NCI-H2107 (cell line): ENCODE measurements at regions not wholly inside any gene's neighbourhood (a gene's known extent, or its start where the extent isn't known, plus 50 kb on each side); places are given as distances from the start of the nearest gene placed in this dataset.
A peak's percentile ranks its signal among the peaks of the same experiment; 100 is the strongest.
"Not testable (repeated sequence)": the region's sequence is repeated elsewhere in the genome, so short reads cannot be mapped to it uniquely, and the experiment has no call there.

Source experiments
- DNase-seq: peaks from one replicate; lab custom pipeline; 2025; lab: John Stamatoyannopoulos, UW

- no peak for DNase-seq
Observed at GRCh38 chr9:106106396-106106795, 412.1 kb downstream of the TMEM38B start.

DNA sequence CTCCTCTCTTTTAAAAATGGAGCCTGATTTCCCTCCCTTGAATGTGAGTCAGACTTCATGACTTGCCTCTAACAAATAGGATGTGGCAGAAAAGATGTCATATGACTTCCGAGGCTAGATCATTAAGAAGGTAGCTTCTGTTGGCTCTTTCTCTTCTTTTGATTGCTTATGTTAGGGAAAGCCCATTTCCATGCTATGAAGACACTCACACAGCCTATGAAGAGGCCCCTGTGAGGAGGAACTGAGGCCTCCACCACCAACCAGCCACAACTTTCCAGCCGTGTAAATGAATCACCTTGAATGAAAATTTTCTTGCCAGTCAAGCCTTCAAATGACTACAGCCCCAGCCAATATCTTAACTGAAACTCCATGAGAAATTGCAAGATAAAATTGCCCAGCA is 413.4 kb downstream of the TMEM38B start:
- DNase-seq: no peak

DNA sequence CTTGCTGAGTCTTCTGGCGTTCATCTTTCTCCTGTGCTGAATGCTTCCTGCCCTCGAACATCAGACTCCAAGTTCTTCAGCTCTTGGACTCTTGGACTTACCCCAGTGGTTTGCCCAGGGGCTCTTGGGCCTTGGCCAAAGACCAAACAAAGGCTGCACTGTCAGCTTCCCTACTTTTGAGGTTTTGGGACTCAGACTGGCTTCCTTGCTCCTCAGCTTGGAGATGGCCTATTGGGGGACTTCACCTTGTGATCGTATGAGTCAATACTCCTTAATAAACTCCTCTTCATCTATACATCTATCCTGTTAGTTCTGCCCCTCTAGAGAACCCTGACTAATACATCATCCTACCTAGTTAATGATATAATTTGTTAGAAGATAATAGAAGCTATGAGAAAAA is 415.4 kb downstream of the TMEM38B start:
- DNase-seq: not testable (repeated sequence)

DNA sequence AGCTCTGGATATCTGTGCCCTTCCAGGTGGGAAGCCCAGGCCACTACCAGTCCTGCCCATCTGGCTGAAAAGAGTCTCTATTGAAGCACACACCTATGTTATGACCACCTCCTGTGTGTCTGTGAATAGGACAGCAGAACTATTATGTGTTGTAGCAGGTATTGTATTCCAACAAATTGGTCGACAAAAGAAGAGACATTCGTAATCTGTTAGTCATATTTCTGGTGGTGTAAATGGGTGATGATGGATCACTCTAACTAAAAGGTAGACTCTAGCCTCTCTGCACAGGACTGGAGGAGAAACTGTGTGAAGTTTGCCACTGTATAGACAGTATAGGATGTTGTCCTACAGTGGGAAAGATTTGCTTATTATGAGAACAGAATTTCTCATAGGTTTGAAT is 416.1 kb downstream of the TMEM38B start:
- DNase-seq: no peak

DNA sequence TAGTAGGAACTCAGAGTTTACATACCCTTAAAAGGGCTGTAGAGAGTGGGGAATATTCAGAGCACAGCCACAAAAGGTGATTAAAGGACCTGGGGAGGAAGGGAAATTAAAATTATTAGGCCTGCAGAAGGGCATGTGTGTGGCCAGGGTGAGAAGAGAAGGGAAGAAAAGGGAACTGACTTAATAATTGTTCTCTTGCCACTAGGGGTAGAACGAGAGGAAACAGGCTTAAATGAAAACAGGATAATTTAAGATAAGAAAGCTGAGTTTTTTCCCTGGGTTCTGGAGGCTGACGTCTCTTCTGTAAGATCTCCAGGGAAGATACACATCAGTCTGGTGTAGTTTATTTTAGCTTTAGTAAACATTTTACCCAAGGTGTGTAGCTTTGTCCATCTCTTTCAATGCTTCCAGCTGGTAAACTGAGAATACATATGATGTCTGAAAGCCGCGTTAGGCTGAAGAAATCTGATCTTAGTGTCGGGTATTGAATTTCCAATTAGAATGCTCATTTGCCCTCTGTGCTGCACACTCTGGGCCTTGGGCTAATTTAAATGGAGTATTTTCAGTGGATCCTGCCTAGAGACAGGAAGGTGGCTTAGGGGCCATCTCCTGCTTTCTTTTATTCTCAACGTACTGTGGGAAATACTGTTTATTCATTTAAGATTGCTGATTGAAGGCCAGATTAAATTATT is 416.8 kb downstream of the TMEM38B start:
- DNase-seq: peak; percentile 36

DNA sequence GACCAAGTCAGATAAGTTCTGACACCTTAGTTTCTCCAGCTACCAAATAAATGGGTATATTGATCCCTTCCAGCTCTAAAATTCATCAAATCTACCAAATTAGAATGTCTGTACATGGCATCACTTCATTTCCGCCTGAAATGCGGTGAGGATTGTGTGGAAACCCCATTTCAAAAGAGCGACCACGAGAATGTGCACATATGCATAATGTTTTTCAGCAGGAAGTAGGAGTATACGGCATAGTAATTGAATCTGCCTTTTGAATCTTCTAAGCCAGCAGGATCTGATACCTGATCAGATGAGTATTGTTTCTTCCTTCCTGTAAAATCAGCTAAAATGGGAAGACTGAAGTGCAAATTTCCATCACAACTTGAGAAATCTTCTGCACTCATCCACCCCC is 418.6 kb downstream of the TMEM38B start:
- DNase-seq: no peak

- no peak for DNase-seq
Observed at GRCh38 chr9:106119176-106119575, 424.8 kb downstream of the TMEM38B start.

DNA sequence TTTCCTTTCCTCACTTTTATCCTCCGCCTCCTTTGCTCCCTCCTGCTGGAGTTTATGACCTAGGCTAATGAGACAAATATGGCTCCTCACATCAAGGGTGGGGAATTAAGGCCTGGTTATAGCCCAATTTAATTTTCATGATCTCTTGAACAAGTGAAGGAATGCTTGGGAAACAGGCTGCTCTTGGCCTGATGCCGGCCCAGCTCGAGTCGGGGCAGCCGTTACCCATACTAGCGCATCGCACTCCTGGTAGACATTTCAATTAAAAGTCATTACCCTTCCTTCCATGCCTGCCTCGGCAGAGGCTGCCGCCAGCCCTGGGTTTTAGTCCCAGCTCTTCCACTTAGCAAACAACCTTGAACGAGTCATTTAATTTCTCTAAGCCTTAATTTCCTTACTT is 425.7 kb downstream of the TMEM38B start:
- no peak for DNase-seq

- no peak for DNase-seq
Observed at GRCh38 chr9:106127776-106128175, 433.4 kb downstream of the TMEM38B start.

DNA sequence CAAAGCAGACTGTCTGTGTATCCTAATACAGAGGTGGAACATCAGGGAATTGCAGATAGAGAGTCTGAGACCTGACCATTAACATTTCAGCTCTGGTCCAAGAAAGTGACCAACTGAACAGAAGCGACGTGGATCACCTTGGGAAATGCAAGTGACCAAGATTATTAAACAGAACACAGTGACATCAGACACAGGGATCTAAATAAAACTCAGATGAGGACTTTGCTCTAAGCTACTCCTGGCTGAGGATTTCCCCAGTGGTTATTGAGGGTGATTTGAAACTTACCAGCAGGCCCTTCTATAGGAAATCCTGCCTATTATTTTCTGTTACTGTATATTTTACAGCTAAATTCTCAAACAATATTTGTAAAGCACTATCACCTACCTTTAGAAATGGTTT is 436.0 kb downstream of the TMEM38B start:
- DNase-seq: no peak

- DNase-seq: no peak
Observed at GRCh38 chr9:106143781-106144180, 449.4 kb downstream of the TMEM38B start.

GRCh38 chr9:106146066-106146840 is 451.9 kb downstream of the TMEM38B start:
- DNase-seq: no peak

DNA sequence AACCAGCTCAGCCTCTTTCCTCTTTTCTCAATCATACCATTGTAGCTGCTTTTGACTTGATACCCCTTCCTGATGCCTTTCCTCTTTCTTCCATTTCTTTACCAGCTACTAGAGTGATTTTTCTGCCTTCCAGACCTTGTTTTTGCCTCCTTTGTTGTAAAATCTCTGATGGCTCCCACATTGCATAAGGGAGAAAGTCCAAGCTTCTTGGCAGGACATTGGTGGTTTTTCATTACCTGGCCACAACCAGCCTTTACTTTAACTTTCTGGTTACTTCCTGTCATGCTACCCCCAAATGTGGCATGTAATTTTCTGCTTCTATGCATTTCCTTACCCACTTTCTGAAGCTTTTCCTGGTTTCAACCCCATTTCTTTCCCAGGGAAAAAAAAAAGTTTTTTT is 452.5 kb downstream of the TMEM38B start:
- DNase-seq: no peak

DNA sequence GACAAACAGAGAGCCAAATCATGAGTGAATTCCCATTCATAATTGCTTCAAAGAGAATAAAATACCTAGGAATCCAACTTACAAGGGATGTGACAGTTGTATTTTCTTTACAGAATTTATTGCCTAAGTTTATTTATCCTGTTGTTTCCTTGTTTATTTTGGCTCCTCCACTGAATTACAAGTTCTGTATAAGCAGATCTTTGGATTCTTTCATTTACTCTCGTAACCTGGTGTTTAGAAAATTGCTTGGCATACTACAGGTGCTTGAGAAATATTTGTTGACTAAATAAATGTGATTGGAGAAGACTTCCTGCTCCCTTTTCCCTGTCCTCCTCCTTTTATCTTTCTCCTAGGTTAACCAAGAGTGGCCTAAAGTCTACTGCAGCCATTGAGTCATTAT is 455.6 kb downstream of the TMEM38B start:
- DNase-seq: no peak

DNA sequence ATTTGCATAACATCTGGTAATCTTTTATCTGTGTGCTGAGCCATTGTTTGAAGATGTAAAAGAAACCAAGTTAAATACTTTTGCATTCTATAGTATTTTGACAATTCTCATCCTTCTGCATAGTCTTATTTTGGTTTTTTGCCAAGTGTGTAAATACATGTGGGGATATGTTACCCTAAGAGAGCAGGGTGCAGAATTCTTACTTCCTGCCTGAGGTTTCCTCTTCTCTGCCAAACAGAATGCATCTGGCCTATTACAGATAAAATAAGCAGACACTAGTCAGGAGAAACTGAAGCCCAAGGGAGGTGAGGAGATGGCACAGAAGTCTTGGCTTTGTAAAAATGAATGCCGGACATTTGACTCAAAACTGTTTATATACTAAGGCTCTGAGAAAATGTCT is 462.1 kb downstream of the TMEM38B start:
- no peak for DNase-seq

- no peak for DNase-seq
Observed at GRCh38 chr9:106172265-106172664, 477.9 kb downstream of the TMEM38B start.

DNA sequence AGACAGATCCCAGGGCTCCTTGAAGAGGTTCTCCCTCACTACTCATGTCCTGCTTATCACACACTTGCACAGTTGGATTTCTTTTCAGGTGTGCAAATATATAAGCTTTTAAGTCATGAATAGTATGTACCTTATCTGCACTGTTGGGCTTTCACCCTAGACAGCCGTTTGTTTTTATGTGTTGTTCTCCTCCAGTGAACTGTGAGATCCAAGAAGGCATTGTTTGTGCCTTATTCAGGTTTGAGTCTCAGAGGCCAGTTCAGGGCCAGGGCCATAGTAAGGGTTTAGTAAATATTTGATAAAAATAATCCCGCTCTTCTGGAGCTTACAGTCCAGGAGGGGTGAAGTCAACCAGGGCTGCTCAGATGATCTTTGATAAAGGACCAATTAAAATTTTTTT is 480.0 kb downstream of the TMEM38B start:
- DNase-seq: no peak

DNA sequence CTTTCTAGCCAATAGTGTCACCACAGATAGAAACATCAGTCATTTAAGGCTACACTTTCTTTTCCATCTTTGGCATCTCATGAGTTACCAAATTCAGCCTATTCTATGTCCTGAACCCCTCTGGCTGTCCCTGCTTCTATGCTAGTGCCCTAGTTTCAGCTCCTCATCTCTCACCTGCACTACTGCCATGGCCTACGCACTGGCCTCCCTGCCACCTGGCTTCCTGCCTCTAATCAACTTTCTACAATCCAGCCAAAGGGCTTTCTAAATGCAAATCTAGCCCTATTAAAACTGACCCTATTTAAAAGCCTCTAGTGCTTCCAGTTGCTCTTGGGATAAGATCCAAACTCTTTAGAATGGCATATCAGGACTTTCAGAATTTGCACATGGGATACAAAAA is 482.9 kb downstream of the TMEM38B start:
- no peak for DNase-seq

GRCh38 chr9:106179191-106179590 is 484.9 kb downstream of the TMEM38B start:
- DNase-seq: no peak

- not testable (repeated sequence) for DNase-seq
Observed at GRCh38 chr9:106203815-106204516, 509.6 kb downstream of the TMEM38B start.

GRCh38 chr9:106207298-106207697 is 513.0 kb downstream of the TMEM38B start:
- DNase-seq: no peak

DNA sequence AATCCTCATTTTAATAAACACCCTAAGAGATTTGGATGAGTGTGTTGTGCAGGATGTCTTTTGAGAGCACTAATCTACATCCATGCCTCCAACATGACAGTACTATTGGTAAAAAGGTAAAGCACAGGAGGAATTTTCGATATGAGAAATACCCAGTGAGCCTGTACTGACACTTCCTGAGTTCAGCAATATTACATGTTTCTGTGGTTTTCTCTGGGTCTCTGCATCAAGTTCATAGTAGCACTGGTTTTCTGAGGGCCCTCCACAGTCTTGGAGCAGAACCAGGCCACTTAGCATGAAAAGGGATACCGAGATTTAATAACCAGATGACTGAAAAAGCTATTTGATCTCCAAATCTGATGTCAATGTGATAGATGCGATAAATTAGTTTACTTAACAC is 524.1 kb downstream of the TMEM38B start:
- no peak for DNase-seq

DNA sequence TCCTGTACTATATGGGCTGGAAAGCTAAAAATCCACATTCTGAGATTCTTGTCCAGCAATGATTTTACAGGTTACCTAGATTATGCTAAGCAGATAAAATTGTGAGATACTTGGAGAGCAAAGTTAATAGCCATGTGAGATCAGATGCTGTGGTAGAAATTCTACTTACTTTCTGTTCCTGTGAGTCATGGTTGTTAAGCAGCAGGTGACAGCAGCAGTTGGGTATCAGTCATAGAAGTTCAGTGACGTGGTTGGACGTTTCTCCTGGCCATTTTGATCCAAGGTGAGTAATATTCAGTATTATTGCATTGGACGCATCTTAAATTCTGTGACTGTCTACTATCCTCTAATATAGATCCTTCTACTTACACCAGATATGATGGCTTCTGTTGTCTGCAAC is 524.5 kb downstream of the TMEM38B start:
- no peak for DNase-seq
